Globus pallidus (tissue), 1 donor: ENCODE measurements at regions not wholly inside any gene's neighbourhood (a gene's known extent, or its start where the extent isn't known, plus 50 kb on each side); places are given as distances from the start of the nearest gene placed in this dataset.
"Not testable (repeated sequence)": the region's sequence is repeated elsewhere in the genome, so short reads cannot be mapped to it uniquely, and the experiment has no call there.

Source experiments
- DNase-seq: peaks from one replicate; pipeline ENCODE4 v3.0.0-alpha.2; 2015; ENCODE audit warnings: low spot score

- no peak for DNase-seq
Observed at GRCh38 chr3:150127011-150127490, 156.4 kb upstream of the PFN2 start.

- DNase-seq: no peak
Observed at GRCh38 chr3:150124142-150124541, 153.4 kb upstream of the PFN2 start.

- not testable (repeated sequence) for DNase-seq
Observed at GRCh38 chr3:150123249-150123648, 152.6 kb upstream of the PFN2 start.

- DNase-seq: no peak
Observed at GRCh38 chr3:150118219-150118618, 147.5 kb upstream of the PFN2 start.

- no peak for DNase-seq
Observed at GRCh38 chr3:150117076-150117475, 146.4 kb upstream of the PFN2 start.

GRCh38 chr3:150116196-150116595 is 145.5 kb upstream of the PFN2 start:
- DNase-seq: no peak

GRCh38 chr3:150114873-150115540 is 144.3 kb upstream of the PFN2 start:
- no peak for DNase-seq

GRCh38 chr3:150114273-150114672 is 143.6 kb upstream of the PFN2 start:
- no peak for DNase-seq

- DNase-seq: no peak
Observed at GRCh38 chr3:150110097-150110496, 139.4 kb upstream of the PFN2 start.

- DNase-seq: no peak
Observed at GRCh38 chr3:150107429-150108175, 136.9 kb upstream of the PFN2 start.

GRCh38 chr3:150106740-150107428 is 136.2 kb upstream of the PFN2 start:
- DNase-seq: no peak

- DNase-seq: no peak
Observed at GRCh38 chr3:150105886-150106612, 135.4 kb upstream of the PFN2 start.

GRCh38 chr3:150105025-150105424 is 134.3 kb upstream of the PFN2 start:
- no peak for DNase-seq

GRCh38 chr3:150104564-150104963 is 133.9 kb upstream of the PFN2 start:
- DNase-seq: no peak

- no peak for DNase-seq
Observed at GRCh38 chr3:150101016-150101415, 130.3 kb upstream of the PFN2 start.

- DNase-seq: no peak
Observed at GRCh38 chr3:150098621-150099020, 127.9 kb upstream of the PFN2 start.

- DNase-seq: no peak
Observed at GRCh38 chr3:150097588-150097890, 126.8 kb upstream of the PFN2 start.

- DNase-seq: no peak
Observed at GRCh38 chr3:150096700-150097587, 126.2 kb upstream of the PFN2 start.

- DNase-seq: no peak
Observed at GRCh38 chr3:150094150-150094933, 123.6 kb upstream of the PFN2 start.

GRCh38 chr3:150091626-150092025 is 120.9 kb upstream of the PFN2 start:
- DNase-seq: no peak

- no peak for DNase-seq
Observed at GRCh38 chr3:150090877-150091276, 120.2 kb upstream of the PFN2 start.
